Tibial nerve (tissue), 4 donors: ENCODE measurements at regions not wholly inside any gene's neighbourhood (a gene's known extent, or its start where the extent isn't known, plus 50 kb on each side); places are given as distances from the start of the nearest gene placed in this dataset.

Source experiments
- CTCF ChIP-seq, 5 experiments: fragments of 200-600 bp in 3 of 5; fragments of 450-650 bp in 2 of 5; sonication (generic) in 3 of 5; IDR thresholded peaks; one replicate each; pipeline ENCODE4 v1.5.1; 2016 to 2019; ENCODE audit warnings: antibody characterized with exemption in 5 of 5, mild to moderate bottlenecking in 3 of 5, moderate library complexity in 2 of 5
- EP300 ChIP-seq, 2 donors: sonication (generic); formaldehyde crosslinking; IDR thresholded peaks; one replicate each; pipeline ENCODE4 v1.6.1; 2017; ENCODE audit warnings: antibody characterized with exemption in 2 of 2, mild to moderate bottlenecking in 1 of 2
- POLR2A ChIP-seq, 2 donors: fragments of 450-650 bp; IDR thresholded peaks; one replicate each; pipeline ENCODE4 v1.6.1; 2017; ENCODE audit warnings: antibody characterized with exemption in 2 of 2, mild to moderate bottlenecking in 2 of 2, moderate library complexity in 2 of 2

- TF ChIP-seq CTCF (IDR thresholded peaks at IDR 0.05): no peak
- no peak for TF ChIP-seq POLR2A (IDR thresholded peaks at IDR 0.05)
- TF ChIP-seq EP300 (IDR thresholded peaks at IDR 0.05): no peak
Observed at GRCh38 chr20:5467086-5467485, 143.7 kb downstream of the GPCPD1 start.
